Ecto neural progenitor cell (in vitro differentiated cells): ENCODE measurements at regions not wholly inside any gene's neighbourhood (a gene's known extent, or its start where the extent isn't known, plus 50 kb on each side); places are given as distances from the start of the nearest gene placed in this dataset.
A peak's percentile ranks its signal among the peaks of the same experiment; 100 is the strongest.
"Not testable (repeated sequence)": the region's sequence is repeated elsewhere in the genome, so short reads cannot be mapped to it uniquely, and the experiment has no call there.

Experiments
- DNase-seq: peaks from one replicate; pipeline ENCODE4 v3.0.0-alpha.2; 2018; ENCODE audit warnings: low spot score

GRCh38 chr4:59712470-59712869 is 1487.7 kb upstream of the ADGRL3 start:
- DNase-seq, result no peak

DNA sequence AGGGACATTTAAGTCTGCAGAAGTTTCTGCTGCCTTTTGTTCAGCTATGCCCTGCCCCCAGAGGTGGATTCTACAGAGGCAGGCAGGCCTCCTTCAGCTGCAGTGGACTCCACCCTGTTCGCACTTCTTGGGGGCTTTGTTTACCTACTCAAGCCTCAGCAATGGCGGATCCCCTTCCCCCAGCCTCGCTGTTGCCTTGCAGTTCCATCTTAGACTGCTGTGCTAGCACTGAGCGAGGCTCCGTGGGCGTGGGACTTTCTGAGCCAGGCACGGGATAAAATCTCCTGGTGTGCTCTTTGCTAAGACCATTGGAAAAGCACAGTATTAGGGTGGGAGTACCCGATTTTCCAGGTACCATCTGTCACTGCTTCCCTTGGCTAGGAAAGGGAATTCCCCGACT is 1475.8 kb upstream of the ADGRL3 start:
- DNase-seq, result not testable (repeated sequence)

- DNase-seq, result no peak
Measured at GRCh38 chr4:59727745-59728144, 1472.4 kb upstream of the ADGRL3 start.

GRCh38 chr4:59728496-59728895 is 1471.6 kb upstream of the ADGRL3 start:
- no peak for DNase-seq

GRCh38 chr4:59729321-59729720 is 1470.8 kb upstream of the ADGRL3 start:
- no peak for DNase-seq

DNA sequence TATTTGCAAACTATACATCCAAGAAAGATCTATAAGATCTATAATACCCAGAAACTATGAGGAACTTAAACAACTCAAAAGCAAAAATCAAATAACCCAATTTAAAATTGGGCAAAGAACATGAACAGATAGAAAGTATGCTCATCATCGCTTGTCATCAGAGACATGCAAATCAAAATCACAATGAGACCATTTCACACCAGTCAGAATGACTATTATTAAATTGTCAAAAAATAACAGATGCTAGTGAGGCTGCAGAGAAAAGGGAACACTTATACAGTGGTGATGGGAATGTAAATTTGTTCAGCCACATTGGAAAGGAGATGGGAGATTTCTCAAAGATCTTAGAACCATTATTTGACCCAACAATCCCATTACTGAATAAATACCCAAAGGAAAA is 1451.7 kb upstream of the ADGRL3 start:
- DNase-seq, result no peak

- DNase-seq, result no peak
Measured at GRCh38 chr4:59759082-59759825, 1440.9 kb upstream of the ADGRL3 start.

DNA sequence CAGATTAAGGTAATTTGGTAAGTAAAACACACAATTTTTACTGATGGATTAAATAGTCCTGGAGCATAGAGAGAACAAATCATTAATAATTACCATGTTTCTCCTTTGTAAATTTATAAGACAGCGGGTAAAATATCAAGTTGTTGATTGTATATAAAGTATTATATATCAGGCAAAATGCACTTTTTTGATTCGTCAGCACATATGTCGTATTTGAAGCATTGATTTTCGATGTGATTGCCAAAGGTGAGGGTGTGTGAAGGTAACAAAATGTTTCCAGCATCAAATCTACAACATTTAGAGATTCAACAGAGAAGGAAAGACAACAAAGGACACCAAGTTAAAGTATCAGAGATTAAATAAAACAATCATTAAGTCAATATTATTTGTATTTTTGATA is 1437.8 kb upstream of the ADGRL3 start:
- no peak for DNase-seq

DNA sequence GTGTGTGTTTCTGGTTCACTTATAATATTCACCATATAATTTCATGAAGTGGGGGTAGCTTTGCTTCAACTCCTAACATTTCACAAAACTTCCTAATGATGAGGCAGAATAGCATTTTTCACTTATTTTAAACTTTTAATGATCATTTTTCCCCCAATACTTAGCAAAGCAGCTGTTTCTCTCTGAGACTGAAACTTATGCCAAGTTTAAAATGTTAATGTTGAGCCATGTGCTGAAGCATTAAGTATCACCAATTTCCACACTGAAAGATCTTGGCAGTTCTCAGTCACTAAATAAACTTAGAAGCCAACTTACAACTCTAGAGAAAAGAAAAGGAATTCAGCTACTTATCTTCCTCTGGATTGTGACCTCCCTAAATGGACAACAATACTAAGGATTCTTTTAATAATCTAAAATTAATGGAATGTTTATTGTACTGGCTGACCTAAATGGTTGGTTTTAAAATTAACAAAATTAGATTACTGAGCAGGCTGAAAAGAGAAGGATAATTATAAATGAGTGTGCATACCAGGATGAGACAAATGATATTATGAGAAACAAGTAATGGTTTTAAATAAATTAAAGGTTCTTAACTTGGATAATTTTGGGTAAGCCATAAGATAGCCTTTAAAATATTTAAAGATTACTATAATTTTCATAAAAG is 1429.4 kb upstream of the ADGRL3 start:
- DNase-seq, result no peak

DNA sequence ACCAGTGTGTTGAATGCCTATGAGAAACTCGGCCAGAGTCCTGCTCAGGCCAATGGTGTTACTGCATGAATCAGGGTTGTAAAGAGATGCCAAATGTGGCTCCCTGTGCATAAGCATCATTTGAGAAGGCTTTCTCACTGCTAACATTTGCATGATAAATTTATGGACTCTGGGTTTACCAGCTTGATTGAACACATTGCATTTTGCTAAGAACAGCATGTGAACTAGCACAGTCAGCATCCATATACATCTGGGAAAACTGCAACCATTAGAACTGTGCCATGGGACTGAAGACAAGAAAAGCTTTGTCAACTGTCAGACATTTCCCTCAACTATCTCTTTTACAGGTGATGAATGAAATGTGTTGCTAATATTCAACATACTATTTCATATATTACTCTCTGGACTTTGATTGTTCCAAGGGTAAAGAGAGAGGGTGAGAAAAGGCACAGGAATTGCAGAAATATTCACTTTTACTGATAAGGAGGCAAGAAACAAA is 1427.4 kb upstream of the ADGRL3 start:
- DNase-seq, result no peak

- DNase-seq, result peak; percentile 39
Measured at GRCh38 chr4:59780271-59780670, 1419.9 kb upstream of the ADGRL3 start.

GRCh38 chr4:59805176-59805575 is 1395.0 kb upstream of the ADGRL3 start:
- no peak for DNase-seq

- DNase-seq, result no peak
Measured at GRCh38 chr4:59814402-59815010, 1385.6 kb upstream of the ADGRL3 start.

GRCh38 chr4:59818656-59819055 is 1381.5 kb upstream of the ADGRL3 start:
- DNase-seq, result no peak

- no peak for DNase-seq
Measured at GRCh38 chr4:59823311-59823710, 1376.8 kb upstream of the ADGRL3 start.

DNA sequence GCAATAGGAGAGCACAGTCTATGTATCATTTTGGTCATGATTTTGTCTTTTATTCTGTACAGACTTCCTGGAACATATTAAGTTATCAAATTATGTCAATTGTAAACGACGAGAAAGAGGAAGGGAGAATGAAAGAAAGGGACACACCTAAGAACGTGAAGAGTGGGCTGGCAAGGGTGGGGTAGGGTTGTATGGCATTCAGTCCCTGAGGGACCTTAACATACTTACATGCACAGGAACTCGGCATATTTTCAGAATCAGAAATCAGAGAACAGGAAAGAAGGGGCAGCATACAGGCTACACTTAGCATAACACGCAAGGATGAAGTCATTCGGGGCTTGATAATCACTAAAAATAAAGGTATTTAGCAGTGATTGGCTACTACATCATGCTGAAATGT is 1375.0 kb upstream of the ADGRL3 start:
- DNase-seq, result no peak

DNA sequence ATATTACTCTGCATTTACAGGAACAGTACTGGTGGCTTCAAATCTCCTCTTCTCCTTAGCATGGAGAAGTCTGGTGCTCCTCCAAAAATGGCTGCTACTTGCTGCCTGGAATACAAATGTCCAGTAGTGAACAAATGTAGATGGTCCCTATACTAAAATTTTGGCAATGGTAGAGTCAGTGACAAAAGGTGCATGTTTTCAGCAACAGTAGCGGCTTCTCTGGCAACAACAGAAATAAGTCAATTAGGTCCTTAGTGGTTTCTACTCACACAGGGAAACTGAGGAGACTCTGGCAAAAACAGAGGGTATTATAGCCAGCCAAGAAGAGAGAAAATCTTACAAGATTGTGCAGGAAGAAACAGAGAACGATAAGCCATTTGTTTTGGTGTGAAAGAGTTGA is 1368.4 kb upstream of the ADGRL3 start:
- DNase-seq, result no peak

GRCh38 chr4:59834943-59835342 is 1365.2 kb upstream of the ADGRL3 start:
- no peak for DNase-seq

GRCh38 chr4:59837751-59838150 is 1362.4 kb upstream of the ADGRL3 start:
- no peak for DNase-seq

DNA sequence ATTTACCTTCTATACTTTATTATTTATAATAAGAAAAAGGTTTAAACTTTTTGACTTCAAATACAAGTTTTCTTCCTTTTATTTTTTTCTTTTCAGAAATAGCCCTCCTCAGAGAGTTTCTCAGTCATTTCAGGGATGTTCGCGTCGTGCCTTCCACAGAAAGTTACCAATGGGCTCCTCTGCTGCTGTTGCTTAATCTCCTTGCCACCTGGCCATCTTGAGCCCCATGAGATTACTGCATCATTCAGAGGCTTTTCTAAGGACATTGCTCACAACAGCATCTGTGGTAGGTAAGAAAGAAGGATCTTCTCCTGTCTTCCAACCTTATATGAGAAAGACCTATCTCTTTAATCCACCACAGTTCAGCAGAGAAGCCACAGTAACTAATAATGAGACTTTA is 1361.9 kb upstream of the ADGRL3 start:
- DNase-seq, result no peak

DNA sequence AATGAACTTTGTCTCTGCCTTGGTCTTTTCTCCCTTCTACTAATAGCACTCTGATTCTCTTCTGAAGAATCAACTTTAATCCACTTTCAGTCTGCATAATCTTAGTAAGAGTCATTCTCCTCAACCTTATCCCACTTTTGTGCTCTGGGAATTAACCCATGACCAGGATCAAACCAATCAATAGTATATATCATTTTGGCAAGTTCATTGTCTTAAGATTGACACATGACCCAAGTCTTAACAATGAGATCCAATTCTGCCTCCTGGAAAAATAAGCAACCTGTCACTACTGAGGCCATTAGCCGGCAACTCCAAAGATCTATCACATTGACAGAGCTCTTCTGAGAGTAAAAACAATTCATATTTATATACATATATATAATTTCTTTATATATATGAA is 1358.4 kb upstream of the ADGRL3 start:
- no peak for DNase-seq

- DNase-seq, result no peak
Measured at GRCh38 chr4:59848457-59848856, 1351.7 kb upstream of the ADGRL3 start.

GRCh38 chr4:59855630-59856352 is 1344.3 kb upstream of the ADGRL3 start:
- peak; percentile 44 for DNase-seq
